ENCODE measurements at regions not wholly inside any gene's neighbourhood (a gene's known extent, or its start where the extent isn't known, plus 50 kb on each side); places are given as distances from the start of the nearest gene placed in this dataset.

DNA sequence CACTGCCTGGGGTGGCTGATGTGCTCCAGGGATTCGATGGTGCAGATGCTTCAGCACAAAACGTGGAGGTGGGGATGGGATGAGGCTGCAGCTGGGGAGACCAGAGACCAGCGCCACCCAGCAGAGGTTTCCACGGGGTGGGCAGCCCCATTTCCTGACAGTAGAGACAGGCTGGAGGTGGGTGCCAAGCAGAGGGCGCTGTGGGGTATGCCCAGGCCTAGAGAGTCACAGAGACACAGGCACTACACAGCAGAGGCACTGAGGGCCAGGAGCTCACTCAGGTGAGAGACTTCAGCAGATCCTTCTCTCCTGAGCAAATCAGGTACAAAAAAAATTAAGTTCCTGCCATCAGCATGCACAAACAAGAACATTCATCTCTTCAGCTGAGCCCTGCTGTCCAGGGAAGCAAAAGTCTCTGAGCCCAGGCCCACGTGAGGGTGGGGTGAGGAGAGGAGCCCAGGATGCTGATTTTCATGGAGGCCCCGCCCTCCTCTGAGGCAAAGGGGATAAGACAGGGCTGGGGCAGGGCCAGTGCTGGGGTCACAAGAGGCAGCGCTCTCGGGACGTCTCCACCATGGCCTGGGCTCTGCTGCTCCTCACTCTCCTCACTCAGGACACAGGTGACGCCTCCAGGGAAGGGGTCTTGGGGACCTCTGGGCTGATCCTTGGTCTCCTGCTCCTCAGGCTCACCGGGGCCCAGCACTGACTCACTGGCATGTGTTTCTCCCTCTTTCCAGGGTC lies 53.1 kb downstream of the GGTLC2 start:
- TF ChIP-seq, protein P1, sequence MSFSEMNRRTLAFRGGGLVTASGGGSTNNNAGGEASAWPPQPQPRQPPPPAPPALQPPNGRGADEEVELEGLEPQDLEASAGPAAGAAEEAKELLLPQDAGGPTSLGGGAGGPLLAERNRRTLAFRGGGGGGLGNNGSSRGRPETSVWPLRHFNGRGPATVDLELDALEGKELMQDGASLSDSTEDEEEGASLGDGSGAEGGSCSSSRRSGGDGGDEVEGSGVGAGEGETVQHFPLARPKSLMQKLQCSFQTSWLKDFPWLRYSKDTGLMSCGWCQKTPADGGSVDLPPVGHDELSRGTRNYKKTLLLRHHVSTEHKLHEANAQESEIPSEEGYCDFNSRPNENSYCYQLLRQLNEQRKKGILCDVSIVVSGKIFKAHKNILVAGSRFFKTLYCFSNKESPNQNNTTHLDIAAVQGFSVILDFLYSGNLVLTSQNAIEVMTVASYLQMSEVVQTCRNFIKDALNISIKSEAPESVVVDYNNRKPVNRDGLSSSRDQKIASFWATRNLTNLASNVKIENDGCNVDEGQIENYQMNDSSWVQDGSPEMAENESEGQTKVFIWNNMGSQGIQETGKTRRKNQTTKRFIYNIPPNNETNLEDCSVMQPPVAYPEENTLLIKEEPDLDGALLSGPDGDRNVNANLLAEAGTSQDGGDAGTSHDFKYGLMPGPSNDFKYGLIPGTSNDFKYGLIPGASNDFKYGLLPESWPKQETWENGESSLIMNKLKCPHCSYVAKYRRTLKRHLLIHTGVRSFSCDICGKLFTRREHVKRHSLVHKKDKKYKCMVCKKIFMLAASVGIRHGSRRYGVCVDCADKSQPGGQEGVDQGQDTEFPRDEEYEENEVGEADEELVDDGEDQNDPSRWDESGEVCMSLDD (tag by site-specific recombination; IDR thresholded peaks at IDR 0.05): no peak
- TF ChIP-seq ZNF639 (tag by site-specific recombination; IDR thresholded peaks at IDR 0.05) (no peak), OSR2 (tag by site-specific recombination; IDR thresholded peaks at IDR 0.05) (no peak), ZNF416 (tag by site-specific recombination; IDR thresholded peaks at IDR 0.05) (no peak), ZFP3 (tag by site-specific recombination; IDR thresholded peaks at IDR 0.05; ENCODE audit: low read depth) (no peak), ZNF398 (tag by site-specific recombination; IDR thresholded peaks at IDR 0.05) (no peak), PRDM10 (tag by site-specific recombination; IDR thresholded peaks at IDR 0.05) (no peak), TRIM28 (IDR thresholded peaks at IDR 0.05; ENCODE audit: borderline replicate concordance, low read length) (no peak), ZNF560 (tag by site-specific recombination; IDR thresholded peaks at IDR 0.05; ENCODE audit: borderline replicate concordance) (no peak), ZNF558 (tag by site-specific recombination; IDR thresholded peaks at IDR 0.05) (no peak), ZNF791 (tag by site-specific recombination; IDR thresholded peaks at IDR 0.05) (no peak), ZNF121 (tag by site-specific recombination; IDR thresholded peaks at IDR 0.05) (no peak), BCL11B (tag by site-specific recombination; IDR thresholded peaks at IDR 0.05; ENCODE audit: low read depth) (no peak)
- TF ChIP-seq, protein P2, sequence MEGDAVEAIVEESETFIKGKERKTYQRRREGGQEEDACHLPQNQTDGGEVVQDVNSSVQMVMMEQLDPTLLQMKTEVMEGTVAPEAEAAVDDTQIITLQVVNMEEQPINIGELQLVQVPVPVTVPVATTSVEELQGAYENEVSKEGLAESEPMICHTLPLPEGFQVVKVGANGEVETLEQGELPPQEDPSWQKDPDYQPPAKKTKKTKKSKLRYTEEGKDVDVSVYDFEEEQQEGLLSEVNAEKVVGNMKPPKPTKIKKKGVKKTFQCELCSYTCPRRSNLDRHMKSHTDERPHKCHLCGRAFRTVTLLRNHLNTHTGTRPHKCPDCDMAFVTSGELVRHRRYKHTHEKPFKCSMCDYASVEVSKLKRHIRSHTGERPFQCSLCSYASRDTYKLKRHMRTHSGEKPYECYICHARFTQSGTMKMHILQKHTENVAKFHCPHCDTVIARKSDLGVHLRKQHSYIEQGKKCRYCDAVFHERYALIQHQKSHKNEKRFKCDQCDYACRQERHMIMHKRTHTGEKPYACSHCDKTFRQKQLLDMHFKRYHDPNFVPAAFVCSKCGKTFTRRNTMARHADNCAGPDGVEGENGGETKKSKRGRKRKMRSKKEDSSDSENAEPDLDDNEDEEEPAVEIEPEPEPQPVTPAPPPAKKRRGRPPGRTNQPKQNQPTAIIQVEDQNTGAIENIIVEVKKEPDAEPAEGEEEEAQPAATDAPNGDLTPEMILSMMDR (tag by site-specific recombination; IDR thresholded peaks at IDR 0.05): no peak

All from HEK293 (cell line).